Testis (tissue), 2 donors: ENCODE measurements at regions not wholly inside any gene's neighbourhood (a gene's known extent, or its start where the extent isn't known, plus 50 kb on each side); places are given as distances from the start of the nearest gene placed in this dataset.

Experiments used
- DNase-seq: peaks from one replicate; pipeline ENCODE4 v3.0.0-alpha.2; 2019
- H3K27ac ChIP-seq, 2 donors: fragments of 200-600 bp; sonication (generic); one replicate each; pipeline ENCODE4 v1.5.1; 2019
- H3K27me3 ChIP-seq: fragments of 200-600 bp; sonication (generic); one replicate; pipeline ENCODE4 v1.5.1; 2019
- H3K36me3 ChIP-seq: fragments of 200-600 bp; sonication (generic); one replicate; pipeline ENCODE4 v1.5.1; 2017; ENCODE audit warnings: low read depth; ENCODE audit errors: missing control alignments
- H3K4me1 ChIP-seq: fragments of 200-600 bp; sonication (generic); one replicate; pipeline ENCODE4 v1.5.1; 2019
- H3K4me3 ChIP-seq, 2 donors: fragments of 200-600 bp; sonication (generic); one replicate each; pipeline ENCODE4 v1.5.1; 2017 to 2019
- H3K9me3 ChIP-seq: fragments of 200-600 bp; sonication (generic); one replicate; pipeline ENCODE4 v1.5.1; 2017
- CTCF ChIP-seq, 3 experiments: fragments of 450-650 bp in 2 of 3; fragments of 200-600 bp in 1 of 3; sonication (generic) in 1 of 3; IDR thresholded peaks; one replicate each; pipeline ENCODE4 v1.5.1; 2016 to 2019; ENCODE audit warnings: antibody characterized with exemption in 3 of 3, mild to moderate bottlenecking in 2 of 3, moderate library complexity in 1 of 3
- POLR2A ChIP-seq: fragments of 450-650 bp; IDR thresholded peaks from one replicate; pipeline ENCODE4 v1.6.1; 2017; ENCODE audit warnings: antibody characterized with exemption, mild to moderate bottlenecking, moderate library complexity
- WGBS, 2 donors: methylation state at CpG; one replicate each; pipeline ENCODE4 v1.1.5; 2018; 5-methylcytosine and 5-hydroxymethylcytosine counted together
- intact Hi-C: fragments of 100-400 bp; cut with DNase I; formaldehyde crosslinking; loops from one replicate; pipeline ENCODE4 v1.15.1; 2023; ENCODE audit warnings: low total_unique reads

DNA sequence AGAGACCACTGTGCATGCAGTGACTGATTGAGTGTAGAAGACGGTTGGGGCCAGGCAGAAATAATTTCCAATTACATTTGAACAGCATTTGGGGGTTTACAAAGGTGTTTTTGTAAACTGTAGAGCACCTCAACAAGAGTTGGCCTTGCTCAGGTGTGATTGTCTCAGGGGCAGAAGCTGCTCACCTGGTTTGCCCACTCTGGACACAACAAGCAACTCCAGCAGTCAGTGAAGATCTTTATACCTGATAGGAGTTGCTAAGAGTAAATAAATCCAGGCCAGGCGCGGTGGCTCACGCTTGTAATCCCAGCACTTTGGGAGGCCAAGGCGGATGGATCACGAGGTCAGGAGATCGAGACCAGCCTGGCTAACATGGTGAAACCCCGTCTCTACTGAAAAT lies 221.3 kb downstream of the RAB28 start:
- Histone ChIP-seq H3K9me3 (no peaks in the 10 kb centered on the region), H3K27me3 (no peaks in the 10 kb centered on the region), H3K4me1 (no peaks in the 10 kb centered on the region), H3K4me3 (no peak overlapping the region), H3K36me3 (no peaks in the 10 kb centered on the region), H3K27ac (no peak overlapping the region)
- WGBS, 2 donors: 86 to 93% methylated on average over 8 of the region's 8 CpGs
- TF ChIP-seq POLR2A (no peak), CTCF (IDR thresholded peaks at IDR 0.05) (no peak)
- intact Hi-C loops: no loop called here
- no peak for DNase-seq

DNA sequence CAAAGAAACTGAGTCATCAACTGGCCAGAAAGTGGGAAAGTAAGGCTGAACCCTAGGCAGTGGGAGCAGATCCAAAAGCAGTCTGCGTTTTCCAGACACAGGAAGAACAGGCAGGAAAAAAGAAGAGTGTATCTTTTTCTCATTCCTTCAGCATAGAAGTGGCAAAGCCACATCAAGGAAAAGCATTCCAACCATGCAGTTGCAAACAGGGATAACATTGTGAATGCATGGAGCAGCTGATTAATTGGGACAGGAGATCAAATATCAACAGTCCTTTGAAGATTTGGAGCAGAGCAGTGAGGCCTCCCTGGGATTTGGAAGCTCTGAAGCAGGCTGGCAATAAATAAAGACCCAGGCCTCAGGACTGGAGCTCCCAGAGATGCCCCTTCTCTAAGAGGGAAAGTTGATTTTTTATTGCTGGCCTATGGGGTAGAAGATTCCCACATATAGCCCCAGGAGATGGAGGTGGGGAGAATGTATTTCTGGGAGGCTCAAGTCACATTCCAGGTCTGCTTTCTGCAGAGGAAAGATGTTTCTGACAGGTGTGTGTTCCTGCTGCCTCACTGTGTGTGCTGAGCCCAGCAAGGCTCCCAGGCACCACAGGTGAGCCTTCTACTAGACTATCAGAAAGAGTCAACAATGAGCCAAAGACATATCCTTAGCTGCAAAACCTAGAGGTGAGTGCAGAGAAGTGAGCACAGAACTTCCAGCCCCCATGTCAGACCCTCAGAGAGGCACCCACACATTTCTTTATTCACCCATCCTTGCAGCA lies 222.5 kb downstream of the RAB28 start:
- Histone ChIP-seq H3K4me3 (no peak overlapping the region), H3K36me3 (no peaks in the 10 kb centered on the region), H3K9me3 (no peaks in the 10 kb centered on the region), H3K27ac (no peak overlapping the region), H3K4me1 (no peaks in the 10 kb centered on the region), H3K27me3 (no peaks in the 10 kb centered on the region)
- TF ChIP-seq CTCF (IDR thresholded peaks at IDR 0.05) (no peak), POLR2A (no peak)
- 46 to 50% methylated on average over 1 of the region's 1 CpG for whole genome bisulfite sequencing, 2 donors
- DNase-seq: no peak
- intact Hi-C loops: no loop called here

GRCh38 chr4:13260513-13260912 lies 223.6 kb downstream of the RAB28 start:
- intact Hi-C loops: no loop called here
- Histone ChIP-seq H3K27me3 (no peaks in the 10 kb centered on the region), H3K9me3 (no peaks in the 10 kb centered on the region), H3K4me3 (no peak overlapping the region), H3K36me3 (no peaks in the 10 kb centered on the region), H3K4me1 (no peaks in the 10 kb centered on the region), H3K27ac (no peak overlapping the region)
- TF ChIP-seq CTCF (IDR thresholded peaks at IDR 0.05) (no peak), POLR2A (no peak)
- 86 to 98% methylated on average over 1 of the region's 1 CpG for WGBS, 2 donors
- DNase-seq: no peak

DNA sequence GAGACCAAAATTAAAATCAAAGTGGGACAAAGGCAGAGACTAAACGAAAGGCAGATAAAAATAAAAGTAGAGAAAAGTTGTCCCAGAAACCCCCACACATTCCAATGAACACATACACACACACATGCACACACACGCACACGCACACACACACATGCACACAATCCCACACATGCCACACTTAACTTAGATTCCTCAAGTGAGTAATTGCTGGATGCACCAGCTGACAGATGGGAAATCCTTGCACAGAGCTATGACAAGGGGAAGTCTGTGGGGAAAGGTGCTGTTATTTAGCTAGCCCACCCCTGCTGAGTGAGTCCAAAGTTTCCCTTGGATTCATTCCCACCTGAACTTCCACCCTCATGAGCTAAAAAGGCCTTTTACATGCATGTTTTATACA lies 233.9 kb downstream of the RAB28 start:
- Histone ChIP-seq H3K27me3 (no peaks in the 10 kb centered on the region), H3K9me3 (no peaks in the 10 kb centered on the region), H3K4me1 (no peaks in the 10 kb centered on the region), H3K27ac (no peak overlapping the region), H3K36me3 (no peaks in the 10 kb centered on the region), H3K4me3 (no peak overlapping the region)
- no peak for DNase-seq
- intact Hi-C loops: no loop called here
- WGBS, 2 donors: 88 to 92% methylated on average over 3 of the region's 3 CpGs
- no peak for TF ChIP-seq CTCF (IDR thresholded peaks at IDR 0.05)
- TF ChIP-seq POLR2A: no peak
